OCI-LY7 (cell line): ENCODE measurements at regions not wholly inside any gene's neighbourhood (a gene's known extent, or its start where the extent isn't known, plus 50 kb on each side); places are given as distances from the start of the nearest gene placed in this dataset.

ENCODE experiments used
- EZH2phosphoT487 ChIP-seq: fragments of 200-600 bp; sonication (generic); IDR thresholded peaks from 2 replicates; pipeline ENCODE4 v1.6.1; 2018; ENCODE audit warnings: low read depth, borderline replicate concordance, mild to moderate bottlenecking, mixed run types, antibody characterized with exemption, low read length, moderate library complexity, mixed read lengths
- TF ChIP-seq, protein P1 (sequence below): fragments of 200-600 bp; sonication (generic); conservative IDR thresholded peaks from 2 replicates; pipeline ENCODE4 v1.5.1; 2014; ENCODE audit warnings: mild to moderate bottlenecking, antibody characterized with exemption, low read length, moderate library complexity, mixed read lengths

DNA sequence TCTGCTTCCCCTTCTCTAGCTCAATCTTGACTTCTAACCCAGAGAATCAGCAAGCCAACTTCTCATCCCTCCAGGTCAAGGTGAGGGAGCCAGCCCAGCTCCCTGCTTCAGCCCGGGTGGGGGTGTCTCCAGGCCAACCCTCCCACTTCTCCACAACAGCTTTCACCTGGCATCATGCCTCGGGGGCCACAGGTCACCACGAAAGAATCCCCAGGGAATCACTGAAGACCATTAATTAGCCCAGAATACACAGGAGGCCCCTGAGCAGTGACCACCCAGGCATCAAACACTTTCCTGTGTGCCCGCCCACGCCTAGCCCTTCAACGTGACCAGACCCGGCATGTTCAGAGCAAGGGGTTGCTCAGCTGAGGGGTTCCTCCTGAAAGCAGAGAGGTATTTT, 646.7 kb downstream of the BCOR start:
- no peak for TF ChIP-seq EZH2phosphoT487
- TF ChIP-seq, protein P1, sequence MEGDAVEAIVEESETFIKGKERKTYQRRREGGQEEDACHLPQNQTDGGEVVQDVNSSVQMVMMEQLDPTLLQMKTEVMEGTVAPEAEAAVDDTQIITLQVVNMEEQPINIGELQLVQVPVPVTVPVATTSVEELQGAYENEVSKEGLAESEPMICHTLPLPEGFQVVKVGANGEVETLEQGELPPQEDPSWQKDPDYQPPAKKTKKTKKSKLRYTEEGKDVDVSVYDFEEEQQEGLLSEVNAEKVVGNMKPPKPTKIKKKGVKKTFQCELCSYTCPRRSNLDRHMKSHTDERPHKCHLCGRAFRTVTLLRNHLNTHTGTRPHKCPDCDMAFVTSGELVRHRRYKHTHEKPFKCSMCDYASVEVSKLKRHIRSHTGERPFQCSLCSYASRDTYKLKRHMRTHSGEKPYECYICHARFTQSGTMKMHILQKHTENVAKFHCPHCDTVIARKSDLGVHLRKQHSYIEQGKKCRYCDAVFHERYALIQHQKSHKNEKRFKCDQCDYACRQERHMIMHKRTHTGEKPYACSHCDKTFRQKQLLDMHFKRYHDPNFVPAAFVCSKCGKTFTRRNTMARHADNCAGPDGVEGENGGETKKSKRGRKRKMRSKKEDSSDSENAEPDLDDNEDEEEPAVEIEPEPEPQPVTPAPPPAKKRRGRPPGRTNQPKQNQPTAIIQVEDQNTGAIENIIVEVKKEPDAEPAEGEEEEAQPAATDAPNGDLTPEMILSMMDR: no peak
